WTC11 (cell line): ENCODE measurements at regions not wholly inside any gene's neighbourhood (a gene's known extent, or its start where the extent isn't known, plus 50 kb on each side); places are given as distances from the start of the nearest gene placed in this dataset.

Experiments
- ATAC-seq: fragments of 200-7000 bp; cut with Tn5 transposase; 2 replicates; pipeline ENCODE4 v1.10.0; 2021; ENCODE audit warnings: mild to moderate bottlenecking, moderate library complexity
- CTCF ChIA-PET: fragments of 300-600 bp; sonication (Branson Sonifier 250); formaldehyde crosslinking; loops from one replicate; lab custom pipeline; 2021; ENCODE audit warnings: antibody characterized with exemption; lab: Charles Lee
- POLR2A ChIA-PET: fragments of 350-600 bp; sonication (Branson Sonifier 250); formaldehyde crosslinking; loops from one replicate; lab custom pipeline; 2021; ENCODE audit warnings: antibody characterized with exemption; lab: Charles Lee
- DNase-seq: peaks from one replicate; pipeline ENCODE4 v3.0.0; 2021; ENCODE audit warnings: low spot score
- H3K27ac Mint-ChIP-seq: 2 replicates; pipeline ENCODE4 v1.8.0; 2021; ENCODE audit warnings: mixed read lengths
- H3K27me3 Mint-ChIP-seq: 2 replicates; pipeline ENCODE4 v1.8.0; 2021; ENCODE audit warnings: low read depth, mild to moderate bottlenecking, moderate library complexity, mixed read lengths
- H3K36me3 Mint-ChIP-seq: 2 replicates; pipeline ENCODE4 v1.8.0; 2021; ENCODE audit warnings: mixed read lengths
- H3K4me1 Mint-ChIP-seq: 2 replicates; pipeline ENCODE4 v1.8.0; 2022; ENCODE audit warnings: mixed read lengths
- H3K4me3 Mint-ChIP-seq: 2 replicates; pipeline ENCODE4 v1.8.0; 2021; ENCODE audit warnings: mild to moderate bottlenecking, moderate library complexity, mixed read lengths
- H3K9me3 Mint-ChIP-seq: 2 replicates; pipeline ENCODE4 v1.8.0; 2021; ENCODE audit warnings: mixed read lengths
- CBFB ChIP-seq: sonication (generic); formaldehyde crosslinking; IDR thresholded peaks from 2 replicates; pipeline ENCODE4 v1.8.1; 2022; ENCODE audit warnings: mild to moderate bottlenecking, low read depth, missing genetic modification reagents
- CREB1 ChIP-seq: sonication (generic); formaldehyde crosslinking; IDR thresholded peaks from 2 replicates; pipeline ENCODE4 v1.8.0; 2023; ENCODE audit warnings: mild to moderate bottlenecking, missing genetic modification reagents
- CREM ChIP-seq: sonication (generic); formaldehyde crosslinking; IDR thresholded peaks from 2 replicates; pipeline ENCODE4 v1.8.1; 2022; ENCODE audit warnings: mild to moderate bottlenecking, missing genetic modification reagents, moderate library complexity
- FOXP1 ChIP-seq: sonication (generic); formaldehyde crosslinking; IDR thresholded peaks from 2 replicates; pipeline ENCODE4 v1.8.0; 2022; ENCODE audit warnings: missing genetic modification reagents, mild to moderate bottlenecking, moderate library complexity, borderline replicate concordance
- JAZF1 ChIP-seq: fragments of 250-450 bp; sonication (Bioruptor Pico); IDR thresholded peaks from 2 replicates; pipeline ENCODE4 v1.9.0; 2021; ENCODE audit warnings: moderate library complexity, mild to moderate bottlenecking, inconsistent platforms
- JUN ChIP-seq: sonication (generic); formaldehyde crosslinking; IDR thresholded peaks from 2 replicates; pipeline ENCODE4 v1.8.0; 2023; ENCODE audit warnings: mild to moderate bottlenecking, missing genetic modification reagents
- KAT7 ChIP-seq: sonication (generic); formaldehyde crosslinking; IDR thresholded peaks from 2 replicates; pipeline ENCODE4 v1.8.1; 2023; ENCODE audit warnings: missing genetic modification reagents, mild to moderate bottlenecking, borderline replicate concordance
- NFATC4 ChIP-seq: fragments of 250-450 bp; sonication (Bioruptor Pico); IDR thresholded peaks from 2 replicates; pipeline ENCODE4 v1.9.0; 2021; ENCODE audit warnings: mild to moderate bottlenecking
- NR2C2 ChIP-seq: sonication (generic); formaldehyde crosslinking; IDR thresholded peaks from 2 replicates; pipeline ENCODE4 v1.8.0; 2022; ENCODE audit warnings: mild to moderate bottlenecking, missing genetic modification reagents
- NR3C1 ChIP-seq: sonication (generic); formaldehyde crosslinking; conservative IDR thresholded peaks from 2 replicates; pipeline ENCODE4 v1.8.1; 2023; ENCODE audit warnings: low read depth, mild to moderate bottlenecking, missing genetic modification reagents
- TF ChIP-seq, protein P1 (sequence below): sonication (generic); formaldehyde crosslinking; IDR thresholded peaks from 2 replicates; pipeline ENCODE4 v1.8.0; 2023; ENCODE audit warnings: missing genetic modification reagents, mild to moderate bottlenecking, borderline replicate concordance
- TF ChIP-seq, protein P2 (sequence below): fragments of 250-450 bp; sonication (Bioruptor Pico); IDR thresholded peaks from 2 replicates; pipeline ENCODE4 v1.9.0; 2021; ENCODE audit warnings: moderate library complexity, mild to moderate bottlenecking, inconsistent platforms, borderline replicate concordance
- TF ChIP-seq, protein P3 (sequence below): sonication (generic); formaldehyde crosslinking; IDR thresholded peaks from 2 replicates; pipeline ENCODE4 v1.8.0; 2022; ENCODE audit warnings: mild to moderate bottlenecking, missing genetic modification reagents
- TF ChIP-seq, protein P4 (sequence below): sonication (generic); formaldehyde crosslinking; IDR thresholded peaks from 2 replicates; pipeline ENCODE4 v1.8.0; 2023; ENCODE audit warnings: mild to moderate bottlenecking, missing genetic modification reagents
- TF ChIP-seq, protein P5 (sequence below): sonication (generic); formaldehyde crosslinking; IDR thresholded peaks from 2 replicates; pipeline ENCODE4 v1.8.1; 2023; ENCODE audit warnings: mild to moderate bottlenecking, missing genetic modification reagents, moderate library complexity

DNA sequence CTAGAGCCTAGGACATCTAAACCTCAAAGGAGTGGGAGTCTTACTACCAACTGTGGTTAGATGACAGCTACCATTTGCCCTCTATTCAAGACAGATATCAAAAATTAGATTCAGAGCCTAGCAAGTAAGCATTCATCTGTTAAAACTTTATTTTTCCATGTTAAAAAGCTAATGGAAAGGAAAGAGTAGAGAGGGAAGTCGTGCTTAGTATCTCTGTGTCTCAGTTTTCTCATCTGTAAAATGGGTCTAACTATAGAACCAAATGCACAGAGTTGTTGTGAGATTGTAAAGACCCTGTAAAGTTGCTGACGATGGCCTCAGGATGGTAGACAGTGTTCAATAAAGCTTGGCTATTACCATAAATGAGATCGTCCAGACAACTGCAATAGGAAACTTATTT is 428.5 kb upstream of the RUNX1 start:
- H3K27me3 Mint-ChIP-seq = no peaks in the 10 kb centered on the region; the same call in 1 of the 2 replicates
- H3K27ac Mint-ChIP-seq = no peak overlapping the region
- H3K4me1 Mint-ChIP-seq = peaks cover 38% of the 10 kb centered on the region
- no peak overlapping the region for H3K4me3 Mint-ChIP-seq
- no peak for DNase-seq
- no peak for TF ChIP-seq NFATC4 (CRISPR knock-in tag)
- TF ChIP-seq, protein P1, sequence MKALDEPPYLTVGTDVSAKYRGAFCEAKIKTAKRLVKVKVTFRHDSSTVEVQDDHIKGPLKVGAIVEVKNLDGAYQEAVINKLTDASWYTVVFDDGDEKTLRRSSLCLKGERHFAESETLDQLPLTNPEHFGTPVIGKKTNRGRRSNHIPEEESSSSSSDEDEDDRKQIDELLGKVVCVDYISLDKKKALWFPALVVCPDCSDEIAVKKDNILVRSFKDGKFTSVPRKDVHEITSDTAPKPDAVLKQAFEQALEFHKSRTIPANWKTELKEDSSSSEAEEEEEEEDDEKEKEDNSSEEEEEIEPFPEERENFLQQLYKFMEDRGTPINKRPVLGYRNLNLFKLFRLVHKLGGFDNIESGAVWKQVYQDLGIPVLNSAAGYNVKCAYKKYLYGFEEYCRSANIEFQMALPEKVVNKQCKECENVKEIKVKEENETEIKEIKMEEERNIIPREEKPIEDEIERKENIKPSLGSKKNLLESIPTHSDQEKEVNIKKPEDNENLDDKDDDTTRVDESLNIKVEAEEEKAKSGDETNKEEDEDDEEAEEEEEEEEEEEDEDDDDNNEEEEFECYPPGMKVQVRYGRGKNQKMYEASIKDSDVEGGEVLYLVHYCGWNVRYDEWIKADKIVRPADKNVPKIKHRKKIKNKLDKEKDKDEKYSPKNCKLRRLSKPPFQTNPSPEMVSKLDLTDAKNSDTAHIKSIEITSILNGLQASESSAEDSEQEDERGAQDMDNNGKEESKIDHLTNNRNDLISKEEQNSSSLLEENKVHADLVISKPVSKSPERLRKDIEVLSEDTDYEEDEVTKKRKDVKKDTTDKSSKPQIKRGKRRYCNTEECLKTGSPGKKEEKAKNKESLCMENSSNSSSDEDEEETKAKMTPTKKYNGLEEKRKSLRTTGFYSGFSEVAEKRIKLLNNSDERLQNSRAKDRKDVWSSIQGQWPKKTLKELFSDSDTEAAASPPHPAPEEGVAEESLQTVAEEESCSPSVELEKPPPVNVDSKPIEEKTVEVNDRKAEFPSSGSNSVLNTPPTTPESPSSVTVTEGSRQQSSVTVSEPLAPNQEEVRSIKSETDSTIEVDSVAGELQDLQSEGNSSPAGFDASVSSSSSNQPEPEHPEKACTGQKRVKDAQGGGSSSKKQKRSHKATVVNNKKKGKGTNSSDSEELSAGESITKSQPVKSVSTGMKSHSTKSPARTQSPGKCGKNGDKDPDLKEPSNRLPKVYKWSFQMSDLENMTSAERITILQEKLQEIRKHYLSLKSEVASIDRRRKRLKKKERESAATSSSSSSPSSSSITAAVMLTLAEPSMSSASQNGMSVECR = no peak
- TF ChIP-seq CREB1 (CRISPR knock-in tag) = no peak
- no peak for TF ChIP-seq JUN (CRISPR knock-in tag)
- TF ChIP-seq, protein P2, sequence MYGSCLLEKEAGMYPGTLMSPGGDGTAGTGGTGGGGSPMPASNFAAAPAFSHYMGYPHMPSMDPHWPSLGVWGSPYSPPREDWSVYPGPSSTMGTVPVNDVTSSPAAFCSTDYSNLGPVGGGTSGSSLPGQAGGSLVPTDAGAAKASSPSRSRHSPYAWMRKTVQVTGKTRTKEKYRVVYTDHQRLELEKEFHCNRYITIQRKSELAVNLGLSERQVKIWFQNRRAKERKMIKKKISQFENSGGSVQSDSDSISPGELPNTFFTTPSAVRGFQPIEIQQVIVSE = no peak
- no peak for TF ChIP-seq CREM (CRISPR knock-in tag)
- TF ChIP-seq CBFB = no peak
- TF ChIP-seq, protein P3, sequence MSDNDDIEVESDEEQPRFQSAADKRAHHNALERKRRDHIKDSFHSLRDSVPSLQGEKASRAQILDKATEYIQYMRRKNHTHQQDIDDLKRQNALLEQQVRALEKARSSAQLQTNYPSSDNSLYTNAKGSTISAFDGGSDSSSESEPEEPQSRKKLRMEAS = no peak
- no peak for TF ChIP-seq JAZF1 (CRISPR knock-in tag)
- no peak for TF ChIP-seq FOXP1 (CRISPR knock-in tag)
- no peak for TF ChIP-seq NR3C1 (CRISPR knock-in tag)
- TF ChIP-seq, protein P4, sequence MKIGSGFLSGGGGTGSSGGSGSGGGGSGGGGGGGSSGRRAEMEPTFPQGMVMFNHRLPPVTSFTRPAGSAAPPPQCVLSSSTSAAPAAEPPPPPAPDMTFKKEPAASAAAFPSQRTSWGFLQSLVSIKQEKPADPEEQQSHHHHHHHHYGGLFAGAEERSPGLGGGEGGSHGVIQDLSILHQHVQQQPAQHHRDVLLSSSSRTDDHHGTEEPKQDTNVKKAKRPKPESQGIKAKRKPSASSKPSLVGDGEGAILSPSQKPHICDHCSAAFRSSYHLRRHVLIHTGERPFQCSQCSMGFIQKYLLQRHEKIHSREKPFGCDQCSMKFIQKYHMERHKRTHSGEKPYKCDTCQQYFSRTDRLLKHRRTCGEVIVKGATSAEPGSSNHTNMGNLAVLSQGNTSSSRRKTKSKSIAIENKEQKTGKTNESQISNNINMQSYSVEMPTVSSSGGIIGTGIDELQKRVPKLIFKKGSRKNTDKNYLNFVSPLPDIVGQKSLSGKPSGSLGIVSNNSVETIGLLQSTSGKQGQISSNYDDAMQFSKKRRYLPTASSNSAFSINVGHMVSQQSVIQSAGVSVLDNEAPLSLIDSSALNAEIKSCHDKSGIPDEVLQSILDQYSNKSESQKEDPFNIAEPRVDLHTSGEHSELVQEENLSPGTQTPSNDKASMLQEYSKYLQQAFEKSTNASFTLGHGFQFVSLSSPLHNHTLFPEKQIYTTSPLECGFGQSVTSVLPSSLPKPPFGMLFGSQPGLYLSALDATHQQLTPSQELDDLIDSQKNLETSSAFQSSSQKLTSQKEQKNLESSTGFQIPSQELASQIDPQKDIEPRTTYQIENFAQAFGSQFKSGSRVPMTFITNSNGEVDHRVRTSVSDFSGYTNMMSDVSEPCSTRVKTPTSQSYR (CRISPR knock-in tag) = no peak
- TF ChIP-seq, all 79 proteins: peak for 0
- ATAC-seq = no peak
- POLR2A ChIA-PET = no interaction called here
- Mint-ChIP-seq H3K9me3 (peaks cover 34% of the 10 kb centered on the region), H3K36me3 (peaks cover 23% of the 10 kb centered on the region)
- CTCF ChIA-PET = no interaction called here

DNA sequence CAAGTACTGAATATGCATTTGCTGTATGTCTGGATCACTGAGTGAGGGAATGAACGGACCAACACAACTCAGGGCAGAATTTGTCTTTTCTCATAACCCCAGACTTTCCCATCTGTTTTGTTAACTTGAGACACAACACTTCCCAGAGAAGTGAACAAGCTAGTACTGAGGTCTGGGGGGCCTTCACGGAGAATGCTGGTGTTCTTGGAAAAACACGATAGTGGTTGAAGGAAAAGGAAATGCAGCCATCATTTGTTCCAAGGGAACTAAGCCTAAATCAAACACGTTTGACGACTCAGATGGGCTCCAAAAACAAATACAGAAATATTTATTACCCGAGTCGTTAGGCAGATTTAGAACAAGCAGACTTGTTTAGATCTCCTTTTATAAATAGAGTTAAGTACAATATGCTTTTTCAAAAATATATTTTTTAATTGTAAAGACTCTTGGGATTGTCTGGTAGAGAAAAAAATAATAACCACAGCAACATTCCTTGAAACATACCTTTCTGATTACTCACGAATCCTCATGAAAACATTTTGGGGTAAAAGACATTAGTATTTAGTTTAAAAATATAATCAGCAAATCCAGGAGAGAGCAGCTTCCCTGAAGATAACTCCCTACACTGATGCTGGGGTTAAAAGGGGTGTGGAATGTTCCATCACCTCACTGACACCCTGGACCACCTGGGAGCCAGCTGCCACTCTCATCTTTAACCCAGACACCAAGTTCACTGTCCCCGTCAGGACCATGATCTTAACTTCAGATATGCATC is 427.7 kb upstream of the RUNX1 start:
- Mint-ChIP-seq H3K27ac (no peak overlapping the region), H3K36me3 (peaks cover 23% of the 10 kb centered on the region), H3K4me3 (no peak overlapping the region), H3K4me1 (peaks cover 45% of the 10 kb centered on the region)
- DNase-seq = no peak
- CTCF ChIA-PET = no interaction called here
- TF ChIP-seq KAT7 (CRISPR knock-in tag) (no peak), NR2C2 (no peak)
- TF ChIP-seq, protein P5, sequence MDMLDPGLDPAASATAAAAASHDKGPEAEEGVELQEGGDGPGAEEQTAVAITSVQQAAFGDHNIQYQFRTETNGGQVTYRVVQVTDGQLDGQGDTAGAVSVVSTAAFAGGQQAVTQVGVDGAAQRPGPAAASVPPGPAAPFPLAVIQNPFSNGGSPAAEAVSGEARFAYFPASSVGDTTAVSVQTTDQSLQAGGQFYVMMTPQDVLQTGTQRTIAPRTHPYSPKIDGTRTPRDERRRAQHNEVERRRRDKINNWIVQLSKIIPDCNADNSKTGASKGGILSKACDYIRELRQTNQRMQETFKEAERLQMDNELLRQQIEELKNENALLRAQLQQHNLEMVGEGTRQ (CRISPR knock-in tag) = no peak
- TF ChIP-seq, all 79 proteins: peak for 0
- peaks cover 29% of the 10 kb centered on the region for H3K9me3 Mint-ChIP-seq
- no peak for ATAC-seq
- peaks cover 4% of the 10 kb centered on the region; the same call in 1 of the 2 replicates for H3K27me3 Mint-ChIP-seq
- POLR2A ChIA-PET = no interaction called here
